Adrenal gland (tissue), 9 donors: ENCODE measurements at regions not wholly inside any gene's neighbourhood (a gene's known extent, or its start where the extent isn't known, plus 50 kb on each side); places are given as distances from the start of the nearest gene placed in this dataset.

Experiments used
- DNase-seq, 7 donors: peaks; one replicate each; pipeline ENCODE4 v3.0.0-alpha.2; 2019 to 2020
- H3K27ac ChIP-seq, 5 donors: fragments of 200-600 bp; sonication (generic) in 4 of 5; 1 replicate in 3 of 5; 2 replicates in 2 of 5; pipeline versions ENCODE4 v1.5.1 to v1.8.0; 2016 to 2020; ENCODE audit warnings: mild to moderate bottlenecking in 1 of 5
- H3K27me3 ChIP-seq: fragments of 200-600 bp; 2 replicates; pipeline ENCODE4 v1.8.0; 2021
- H3K36me3 ChIP-seq, 2 donors: fragments of 200-600 bp; replicated peaks in 1 of 2; 1 replicate in 1 of 2; 2 replicates in 1 of 2; pipeline versions ENCODE4 v1.5.1 to v1.8.0; 2018 to 2022
- H3K4me1 ChIP-seq, 2 donors: fragments of 200-600 bp; replicated peaks in 1 of 2; 1 replicate in 1 of 2; 2 replicates in 1 of 2; pipeline versions ENCODE4 v1.5.1 to v1.8.0; 2018 to 2021
- H3K4me3 ChIP-seq, 4 donors: fragments of 200-600 bp; sonication (generic) in 3 of 4; one replicate each; pipeline ENCODE4 v1.5.1; 2016 to 2018
- H3K9me3 ChIP-seq, 3 donors: fragments of 200-600 bp; sonication (generic) in 1 of 3; replicated peaks in 1 of 3; 1 replicate in 2 of 3; 2 replicates in 1 of 3; pipeline versions ENCODE4 v1.5.1 to v1.8.0; 2016 to 2021
- POLR2A ChIP-seq, 2 donors: fragments of 450-650 bp; IDR thresholded peaks; one replicate each; pipeline ENCODE4 v1.6.1; 2017; ENCODE audit warnings: antibody characterized with exemption in 2 of 2, mild to moderate bottlenecking in 2 of 2, moderate library complexity in 1 of 2
- WGBS, 4 donors: extraction: QIAGEN DNeasy Blood & Tissue Kit in 2 of 4; methylation state at CpG; one replicate each; pipeline versions ENCODE4 v1.1.5 to v1.1.7; 2013 to 2017; 5-methylcytosine and 5-hydroxymethylcytosine counted together
- intact Hi-C, 2 donors: fragments of 100-400 bp; cut with DNase I; formaldehyde crosslinking; loops; one replicate each; pipeline versions ENCODE4 v1.14.1 to v1.15.0; 2022 to 2023
- TF ChIP-seq, protein P1 (sequence below), 6 experiments: fragments of 450-650 bp in 4 of 6; fragments of 200-600 bp in 2 of 6; sonication (generic) in 1 of 6; IDR thresholded peaks; 1 replicate in 5 of 6; 2 replicates in 1 of 6; pipeline versions ENCODE4 v1.5.1 to v1.8.0; 2016 to 2021; ENCODE audit warnings: antibody characterized with exemption in 6 of 6, mild to moderate bottlenecking in 2 of 6, moderate library complexity in 1 of 6
- donor health status: healthy with polysubstance abuse.
- donor health status: Bipolar disorder and iron deficiency.
- donor health status: DM: yes; HTN: yes; CAD: no.
- donor health status: DM: no; HTN: no; CAD: no.
- donor health status: DM: no; HTN: no; CAD: no.

DNA sequence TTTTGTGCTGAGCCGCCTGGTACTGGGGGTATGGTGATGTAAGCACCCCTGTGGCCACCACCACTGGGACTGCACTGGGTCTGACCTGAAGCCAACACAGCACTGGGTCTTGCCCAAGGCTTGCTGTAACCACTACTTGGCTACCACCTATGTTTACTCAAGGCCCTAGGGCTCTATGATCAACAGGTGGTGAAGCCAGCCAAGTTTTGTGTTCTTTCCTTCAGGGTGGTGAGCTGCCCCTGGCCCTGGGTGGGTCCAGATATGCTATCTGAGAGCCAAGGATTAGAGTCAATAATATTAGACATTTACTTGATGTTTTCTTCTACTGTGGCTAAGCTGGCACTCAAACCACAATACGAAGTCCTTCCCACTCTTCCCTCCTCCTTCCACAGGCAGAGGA lies 55.1 kb upstream of the PAGE4 start:
- Histone ChIP-seq H3K27me3 (peaks cover 4% of the 10 kb centered on the region), H3K27ac (no peak overlapping the region), H3K4me3 (no peak overlapping the region), H3K4me1 (no peaks in the 10 kb centered on the region), H3K9me3 (no peaks in the 10 kb centered on the region), H3K36me3 (no peaks in the 10 kb centered on the region)
- no peak for DNase-seq
- 64 to 93% (median 78%) methylated on average over 1 to 2 of the region's 2 CpGs for WGBS, 4 donors
- intact Hi-C loops: no loop called here
- TF ChIP-seq, protein P1, sequence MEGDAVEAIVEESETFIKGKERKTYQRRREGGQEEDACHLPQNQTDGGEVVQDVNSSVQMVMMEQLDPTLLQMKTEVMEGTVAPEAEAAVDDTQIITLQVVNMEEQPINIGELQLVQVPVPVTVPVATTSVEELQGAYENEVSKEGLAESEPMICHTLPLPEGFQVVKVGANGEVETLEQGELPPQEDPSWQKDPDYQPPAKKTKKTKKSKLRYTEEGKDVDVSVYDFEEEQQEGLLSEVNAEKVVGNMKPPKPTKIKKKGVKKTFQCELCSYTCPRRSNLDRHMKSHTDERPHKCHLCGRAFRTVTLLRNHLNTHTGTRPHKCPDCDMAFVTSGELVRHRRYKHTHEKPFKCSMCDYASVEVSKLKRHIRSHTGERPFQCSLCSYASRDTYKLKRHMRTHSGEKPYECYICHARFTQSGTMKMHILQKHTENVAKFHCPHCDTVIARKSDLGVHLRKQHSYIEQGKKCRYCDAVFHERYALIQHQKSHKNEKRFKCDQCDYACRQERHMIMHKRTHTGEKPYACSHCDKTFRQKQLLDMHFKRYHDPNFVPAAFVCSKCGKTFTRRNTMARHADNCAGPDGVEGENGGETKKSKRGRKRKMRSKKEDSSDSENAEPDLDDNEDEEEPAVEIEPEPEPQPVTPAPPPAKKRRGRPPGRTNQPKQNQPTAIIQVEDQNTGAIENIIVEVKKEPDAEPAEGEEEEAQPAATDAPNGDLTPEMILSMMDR (IDR thresholded peaks at IDR 0.05): no peak
- TF ChIP-seq POLR2A (IDR thresholded peaks at IDR 0.05): no peak

DNA sequence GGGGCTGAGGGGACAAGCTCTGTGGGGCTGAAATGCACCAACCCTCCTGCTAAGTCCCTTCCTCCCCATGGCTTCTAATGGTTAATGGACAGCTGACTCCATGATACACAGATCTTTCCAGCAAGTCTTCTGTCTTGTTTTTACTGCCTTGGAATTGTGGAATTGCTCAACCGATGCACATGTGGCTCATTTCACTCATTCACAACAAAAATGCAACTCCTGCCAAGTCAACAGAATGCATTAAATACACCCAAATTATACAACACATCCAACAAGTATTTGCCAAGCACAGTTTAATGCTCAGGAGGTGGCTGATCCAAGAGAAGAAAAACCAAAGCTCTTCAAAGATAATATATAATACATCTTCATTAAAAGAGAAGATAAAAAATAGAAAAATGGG lies 61.9 kb upstream of the PAGE4 start:
- H3K27me3 ChIP-seq: peaks cover 5% of the 10 kb centered on the region
- intact Hi-C loops: no loop called here
- H3K36me3 ChIP-seq: no peaks in the 10 kb centered on the region
- no peaks in the 10 kb centered on the region for H3K9me3 ChIP-seq
- no peak overlapping the region for H3K27ac ChIP-seq
- H3K4me1 ChIP-seq: no peaks in the 10 kb centered on the region
- WGBS, 4 donors: 56 to 75% (median 68%) methylated on average over 1 of the region's 1 CpG
- no peak for DNase-seq
- no peak overlapping the region for H3K4me3 ChIP-seq
- TF ChIP-seq, protein P1 (IDR thresholded peaks at IDR 0.05): no peak
- no peak for TF ChIP-seq POLR2A (IDR thresholded peaks at IDR 0.05)

DNA sequence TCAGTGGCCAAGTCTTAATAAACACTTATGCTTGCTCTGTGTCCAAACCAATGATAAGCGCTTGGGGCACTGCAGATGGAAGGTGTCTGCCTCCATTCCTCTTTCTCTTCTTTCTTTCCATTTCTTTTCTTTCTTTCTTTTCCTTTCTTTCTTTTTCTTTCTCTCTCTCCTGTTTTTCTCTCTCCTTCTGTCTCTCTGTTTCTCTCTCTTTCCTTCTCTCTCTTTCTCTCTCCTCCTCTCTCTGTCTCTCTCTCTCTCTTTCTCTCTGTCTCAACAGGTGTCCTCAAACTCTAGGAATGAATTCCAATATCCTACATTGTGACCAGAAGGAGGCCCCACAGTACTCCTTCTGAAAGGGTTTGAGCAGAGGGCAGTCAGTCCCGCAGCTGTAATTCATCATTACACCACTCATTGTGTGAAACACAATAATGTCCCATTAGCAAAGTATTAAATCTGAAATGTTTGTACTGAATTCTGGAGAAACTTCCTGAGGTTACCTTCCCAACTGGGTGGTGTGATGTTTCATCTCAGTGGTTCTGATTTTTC lies 66.5 kb upstream of the PAGE1 start:
- no peak for TF ChIP-seq POLR2A (IDR thresholded peaks at IDR 0.05)
- TF ChIP-seq, protein P1 (IDR thresholded peaks at IDR 0.05): no peak
- Histone ChIP-seq H3K36me3 (no peaks in the 10 kb centered on the region), H3K27ac (no peak overlapping the region), H3K4me3 (no peak overlapping the region), H3K27me3 (peaks cover 5% of the 10 kb centered on the region), H3K9me3 (no peaks in the 10 kb centered on the region), H3K4me1 (no peaks in the 10 kb centered on the region)
- intact Hi-C loops: no loop called here
- DNase-seq: no peak
- 64 to 74% (median 65%) methylated on average over 2 of the region's 2 CpGs for WGBS, 4 donors

DNA sequence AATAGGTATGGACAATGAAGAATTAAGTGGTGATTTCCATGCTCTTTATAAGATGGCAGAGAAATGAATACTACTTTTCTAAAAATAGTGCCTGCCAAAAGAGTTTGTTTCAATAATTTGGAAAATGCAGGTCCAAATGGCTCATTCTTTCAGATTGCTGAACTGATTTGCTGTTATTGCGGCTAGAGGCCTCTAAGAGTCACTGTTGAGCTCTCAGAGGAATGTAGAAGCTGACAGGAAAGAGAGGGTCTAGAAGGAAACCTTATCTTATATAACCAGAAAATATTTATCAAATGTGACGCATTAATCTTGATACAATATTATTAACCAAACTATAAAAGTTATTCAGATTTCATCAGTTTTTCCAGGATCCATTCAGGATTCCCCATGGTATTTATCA lies 65.7 kb upstream of the PAGE1 start:
- Histone ChIP-seq H3K27ac (no peak overlapping the region), H3K36me3 (no peaks in the 10 kb centered on the region), H3K27me3 (peaks cover 5% of the 10 kb centered on the region), H3K9me3 (no peaks in the 10 kb centered on the region), H3K4me3 (no peak overlapping the region), H3K4me1 (no peaks in the 10 kb centered on the region)
- 2 to 11% (median 5%) methylated on average over 2 of the region's 2 CpGs for WGBS, 4 donors
- no peak for TF ChIP-seq POLR2A (IDR thresholded peaks at IDR 0.05)
- TF ChIP-seq, protein P1 (IDR thresholded peaks at IDR 0.05): peak; percentile 23 to 50 (median 37)
- peak in 2 of 7 donors; percentile 4 to 48 for DNase-seq
- intact Hi-C loops: no loop called here
